Activated CD4-positive, alpha-beta T cell treated with anti-CD3 and anti-CD28 coated beads, Interleukin-2, amount 50 U/mL, for 48 hours (primary cell): ENCODE measurements at regions not wholly inside any gene's neighbourhood (a gene's known extent, or its start where the extent isn't known, plus 50 kb on each side); places are given as distances from the start of the nearest gene placed in this dataset.
"Not testable (repeated sequence)": the region's sequence is repeated elsewhere in the genome, so short reads cannot be mapped to it uniquely, and the experiment has no call there.

ENCODE experiments used
- DNase-seq, 2 experiments: peaks; one replicate each; pipeline ENCODE4 v3.0.0-alpha.2; 2020

DNA sequence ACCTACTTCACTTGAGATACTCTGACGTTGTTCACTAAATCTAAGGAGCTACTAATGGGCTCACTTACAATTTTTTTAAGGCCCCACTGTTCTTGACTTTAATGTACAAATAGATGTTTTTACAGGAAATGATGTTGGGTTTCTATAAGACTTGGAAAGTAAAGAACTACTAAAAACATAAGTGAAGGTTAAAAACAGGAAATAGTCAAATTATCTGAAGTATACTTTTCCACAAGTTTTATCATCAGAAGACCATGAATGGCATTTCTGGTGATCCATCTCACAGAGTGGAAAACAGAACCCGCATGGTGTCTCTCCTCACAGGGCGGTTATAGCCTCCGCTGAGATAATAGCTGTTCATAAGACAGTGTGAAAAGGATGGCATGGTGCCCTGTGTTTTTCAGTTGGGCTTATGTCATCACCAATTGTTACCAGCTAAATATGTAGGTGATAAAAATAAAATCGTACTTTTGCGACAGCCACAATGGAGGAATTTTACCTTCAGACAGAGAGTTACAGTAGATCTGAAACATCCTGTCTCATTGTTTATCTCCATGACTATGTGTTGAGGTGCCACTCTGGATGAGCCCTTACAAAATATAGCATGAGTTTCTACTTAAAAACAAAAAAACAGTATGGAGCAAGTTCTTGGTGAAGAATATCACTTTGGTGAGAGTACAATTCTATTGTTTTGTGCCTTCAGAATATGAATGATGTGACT is 462.4 kb downstream of the RAP2B start:
- DNase-seq: peak in 1 of 2 experiments; percentile 48

DNA sequence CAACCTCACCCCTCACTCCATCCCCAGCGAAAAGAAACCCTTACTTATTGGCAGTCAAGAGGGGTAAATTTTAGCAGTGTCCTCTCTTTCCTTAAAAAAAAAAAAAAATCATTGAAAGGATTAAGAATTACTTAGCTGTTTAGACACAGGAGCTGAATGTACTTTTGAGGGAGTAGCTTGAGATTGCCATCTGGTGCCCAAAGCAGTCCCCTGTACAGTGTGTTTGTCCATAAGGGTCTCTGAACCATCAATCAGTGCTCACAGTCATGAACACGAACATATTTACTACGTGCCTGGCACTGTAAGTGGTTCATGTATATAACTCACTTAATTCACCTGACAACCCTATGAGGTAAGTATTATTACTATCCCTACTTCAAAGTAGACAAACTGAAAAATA is 463.5 kb downstream of the RAP2B start:
- no peak for DNase-seq

DNA sequence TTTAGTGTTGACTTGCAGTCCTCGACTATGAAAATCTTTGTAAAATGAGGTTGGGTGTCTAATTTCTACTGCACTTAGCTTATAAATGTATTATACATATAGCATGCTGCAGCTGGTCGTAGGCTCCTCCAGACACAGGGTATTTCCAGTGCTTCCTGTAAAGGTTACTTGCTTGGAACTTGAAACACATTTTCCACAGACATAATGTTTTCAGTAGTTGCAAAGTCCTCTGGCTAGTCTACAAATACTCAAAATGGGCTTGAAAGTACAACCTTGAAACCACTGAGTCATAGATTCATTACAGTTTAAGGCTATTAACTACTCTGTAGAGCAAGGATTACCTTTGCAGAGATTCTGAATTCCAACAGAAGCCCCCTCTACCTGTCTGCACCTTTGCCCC is 464.1 kb downstream of the RAP2B start:
- peak in 1 of 2 experiments; percentile 21 for DNase-seq

DNA sequence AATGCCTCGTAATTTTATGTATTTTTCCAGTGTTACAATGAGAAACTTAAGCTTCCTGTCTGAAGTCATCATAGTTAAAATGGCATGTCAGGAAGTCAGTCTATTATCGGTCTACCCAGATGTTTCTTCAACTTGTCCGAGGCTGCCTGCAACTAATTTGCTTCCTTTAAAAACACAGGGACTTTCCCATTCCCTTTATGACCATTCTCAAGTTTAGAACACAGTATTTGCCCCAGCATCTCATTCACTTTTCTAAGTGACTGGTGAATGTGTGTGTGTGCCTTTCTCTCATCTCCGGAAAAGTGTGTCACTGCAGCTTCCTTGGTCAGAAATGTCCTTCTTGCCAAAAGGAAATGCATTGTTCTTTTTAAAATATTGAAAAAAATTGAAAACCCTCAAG is 466.6 kb downstream of the RAP2B start:
- no peak for DNase-seq

DNA sequence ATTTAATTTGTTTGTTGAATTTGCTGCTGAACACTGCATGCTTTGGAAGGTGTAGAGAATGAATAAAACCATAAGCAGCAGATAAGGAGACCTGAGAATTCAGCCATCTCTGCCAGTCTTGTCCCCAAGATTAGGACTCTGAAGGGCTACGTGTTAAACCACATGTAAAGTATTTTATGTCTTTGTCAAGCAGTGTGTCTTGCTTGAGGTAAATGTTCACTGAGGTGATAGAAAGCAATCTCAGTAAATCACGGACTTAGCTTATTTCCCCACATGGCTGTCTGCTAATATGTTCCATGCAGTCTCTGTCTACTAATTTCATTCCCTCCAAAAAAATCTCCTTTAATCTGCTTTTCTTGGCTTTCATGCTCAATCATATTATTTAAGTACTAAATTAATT is 467.1 kb downstream of the RAP2B start:
- DNase-seq: no peak

DNA sequence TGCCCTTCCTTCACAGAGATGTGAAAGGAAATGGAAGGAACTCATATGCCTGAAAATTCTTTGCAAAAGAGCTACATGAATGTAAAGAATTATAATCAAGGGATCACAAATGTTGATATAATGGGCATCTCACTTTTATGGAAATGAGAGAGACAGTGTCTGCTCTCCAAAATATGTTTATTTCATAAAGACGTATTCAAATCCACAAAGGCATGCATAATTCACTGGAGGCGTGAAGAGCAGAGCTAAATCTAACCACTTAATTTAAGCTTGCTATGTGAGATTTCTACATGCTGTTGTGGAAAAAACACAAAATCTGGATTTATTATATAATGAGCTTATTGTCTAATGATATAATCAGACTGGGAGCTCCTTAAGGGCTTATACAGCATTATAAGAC is 469.1 kb downstream of the RAP2B start:
- no peak for DNase-seq

DNA sequence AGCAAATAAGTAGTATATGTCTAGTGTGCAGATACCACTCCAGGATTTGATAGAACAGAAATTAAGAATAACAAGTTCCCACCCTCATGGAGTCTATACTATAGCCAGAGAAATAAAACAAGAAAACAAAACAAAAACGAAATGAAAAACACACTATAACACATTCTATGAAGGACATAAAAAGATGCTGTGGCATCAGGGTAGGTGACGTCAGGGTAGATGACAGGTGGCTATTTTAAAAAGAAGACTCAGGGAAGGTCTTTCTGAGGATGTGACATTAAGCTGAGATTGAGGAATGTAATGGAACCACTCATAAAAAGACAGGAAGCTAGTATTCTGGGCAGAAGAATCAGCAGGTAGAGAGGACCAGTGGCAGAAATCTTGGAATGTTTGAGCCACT is 469.6 kb downstream of the RAP2B start:
- DNase-seq: no peak

DNA sequence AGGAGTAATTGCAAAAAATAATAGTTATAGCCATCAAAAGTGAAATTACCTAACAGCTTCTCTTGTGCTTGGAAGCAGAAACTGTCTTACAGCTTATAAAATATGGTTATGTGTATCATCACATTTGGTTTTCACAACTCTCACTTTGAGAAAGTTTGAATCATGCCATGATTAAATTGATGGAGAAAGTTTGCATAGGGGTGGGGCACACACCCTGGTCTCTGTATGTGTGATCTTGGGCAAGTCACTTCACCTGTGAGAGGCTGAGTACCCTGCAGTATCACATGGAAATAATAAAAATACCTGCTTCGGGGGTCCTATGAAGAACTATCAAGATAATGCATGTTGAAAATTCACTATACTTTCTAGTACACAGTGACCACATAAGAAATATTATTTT is 471.4 kb downstream of the RAP2B start:
- no peak for DNase-seq

DNA sequence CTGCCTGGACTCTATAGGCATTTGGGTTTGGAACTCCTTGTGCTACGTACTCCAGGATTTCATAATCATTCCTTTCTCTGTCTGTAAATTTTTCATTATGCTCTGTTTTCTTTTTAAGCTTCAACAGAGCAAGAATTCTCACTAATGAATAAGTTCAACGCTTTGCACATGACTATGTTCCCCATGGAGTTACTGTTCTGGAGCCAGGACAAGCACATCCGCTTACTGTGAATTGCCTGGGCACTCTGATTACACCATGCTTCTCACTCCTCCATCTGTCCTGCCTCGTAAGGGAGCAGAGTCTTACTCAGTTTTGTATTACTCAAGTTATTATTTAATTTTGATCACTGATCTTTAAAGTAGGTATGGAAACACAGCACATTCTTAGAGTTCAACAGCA is 472.7 kb downstream of the RAP2B start:
- no peak for DNase-seq

DNA sequence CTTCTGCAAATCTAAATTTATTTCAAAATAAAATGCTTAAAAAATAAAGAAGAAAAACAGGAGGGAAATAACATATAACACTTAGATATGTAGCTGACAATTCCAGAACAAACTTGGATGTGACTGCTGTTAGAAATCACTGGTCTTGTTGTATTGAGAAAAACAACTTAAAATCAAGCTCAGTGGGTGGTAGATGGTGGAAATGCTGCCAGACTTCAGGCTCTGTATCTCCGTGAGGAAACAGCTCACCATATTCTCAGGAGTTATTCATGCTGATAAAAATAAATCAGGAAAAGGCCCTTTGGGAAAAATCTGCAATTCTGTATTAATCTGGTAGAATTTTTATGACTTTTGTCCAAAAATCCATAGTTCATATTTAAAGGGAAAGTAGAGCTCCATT is 477.6 kb downstream of the RAP2B start:
- DNase-seq: no peak

DNA sequence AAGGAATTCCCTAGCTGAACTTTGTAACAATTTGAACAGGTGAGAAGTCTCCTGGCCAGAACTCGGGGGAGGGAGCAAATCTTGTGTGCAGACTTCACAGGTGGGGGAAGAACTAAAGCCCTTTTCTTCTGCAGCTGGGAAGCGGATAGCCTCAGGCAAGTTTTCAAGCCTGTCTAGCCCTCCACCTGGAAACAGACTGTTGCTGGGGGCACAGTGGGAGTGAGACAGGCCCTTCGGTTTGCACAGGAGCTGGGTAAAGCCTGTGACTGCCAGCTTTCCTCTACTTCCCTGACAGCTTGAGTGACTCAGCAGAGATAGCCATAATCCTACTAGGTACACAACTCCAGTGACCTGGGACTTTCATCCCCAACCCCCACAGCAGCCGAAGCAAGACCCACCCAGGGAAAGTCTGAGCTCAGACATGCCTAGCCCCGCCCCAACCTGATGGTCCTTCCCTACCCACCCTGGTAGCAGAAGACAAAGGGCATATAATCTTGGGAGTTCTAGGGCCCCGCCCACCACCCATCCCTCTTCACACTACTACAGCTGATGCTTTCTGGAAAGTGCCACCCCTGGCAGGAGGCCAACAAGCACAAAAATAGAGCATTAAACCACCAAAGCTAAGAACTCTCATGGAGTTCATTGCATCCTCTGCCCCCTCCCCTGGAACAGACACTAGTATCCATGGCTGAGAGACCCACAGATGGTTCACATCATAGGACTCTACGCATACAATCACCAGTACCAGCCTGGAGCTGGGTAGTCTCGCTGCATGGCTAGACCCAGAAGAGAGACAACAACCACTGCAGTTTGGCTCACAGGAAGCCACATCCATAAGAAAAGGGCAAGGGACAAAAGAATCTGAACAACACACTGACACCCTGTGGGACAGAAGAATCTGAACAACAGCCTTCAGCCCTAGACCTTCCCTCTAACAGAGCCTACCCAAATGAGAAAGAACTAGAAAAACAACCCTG is 479.0 kb downstream of the RAP2B start:
- no peak for DNase-seq

DNA sequence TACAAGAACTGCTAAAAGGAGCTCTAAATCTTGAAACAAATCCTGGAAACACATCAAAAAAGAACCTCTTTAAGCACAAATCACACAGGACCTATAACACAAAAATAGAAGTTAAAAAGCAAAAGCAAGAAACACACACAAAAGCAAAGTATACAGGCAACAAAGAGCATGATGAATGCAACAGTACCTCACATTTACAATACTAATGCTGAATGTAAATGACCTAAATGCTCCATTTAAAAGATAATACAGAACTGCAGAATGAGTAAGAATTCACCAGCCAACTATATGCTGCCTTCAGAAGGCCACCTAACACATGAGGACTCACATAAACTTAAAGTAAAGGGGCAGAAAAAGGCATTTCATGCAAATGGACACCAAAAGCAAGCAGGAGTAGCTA is 478.6 kb upstream of the ARHGEF26 start:
- DNase-seq: not testable (repeated sequence)

DNA sequence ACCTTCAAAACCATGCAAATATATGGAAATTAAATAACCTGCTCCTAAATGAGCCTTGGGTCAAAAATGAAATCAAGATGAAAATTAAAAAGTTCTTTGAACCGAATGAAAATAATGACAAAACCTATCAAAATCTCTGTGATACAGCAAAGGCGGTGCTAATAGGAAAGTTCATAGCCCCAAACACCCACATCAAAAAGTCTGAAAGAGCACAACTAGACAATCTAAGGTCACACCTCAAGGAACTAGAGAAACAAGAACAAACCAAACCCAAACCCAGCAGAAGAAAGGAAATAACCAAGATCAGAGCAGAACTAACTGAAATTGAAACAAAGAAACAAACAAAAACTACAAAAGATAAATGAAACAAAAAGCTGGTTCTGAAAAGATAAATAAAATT is 477.7 kb upstream of the ARHGEF26 start:
- not testable (repeated sequence) for DNase-seq

DNA sequence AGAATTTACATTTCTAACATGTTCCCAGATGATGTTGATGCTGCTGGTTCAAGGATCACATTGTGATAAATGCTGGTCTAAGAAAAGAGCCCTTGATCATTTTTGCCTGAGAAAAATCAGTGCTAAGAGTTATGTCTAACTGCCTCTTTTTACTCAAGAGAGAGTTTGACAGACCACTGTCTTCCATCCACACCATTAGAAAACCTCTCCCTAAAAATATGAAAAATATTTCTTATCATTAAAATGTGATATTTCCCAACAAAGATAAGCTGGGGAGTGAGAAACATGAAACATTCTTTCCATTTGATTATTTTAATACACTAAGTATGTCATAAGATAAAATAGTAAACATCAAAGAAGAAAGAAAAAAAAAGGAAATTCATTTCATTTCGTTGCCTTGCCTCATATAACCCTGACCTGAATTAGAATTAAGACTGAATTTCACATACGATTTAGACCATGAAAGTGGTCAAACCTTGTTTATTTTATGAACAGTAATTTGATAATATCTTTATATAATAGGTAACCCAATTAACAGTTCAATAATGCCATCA is 471.8 kb upstream of the ARHGEF26 start:
- DNase-seq: no peak

DNA sequence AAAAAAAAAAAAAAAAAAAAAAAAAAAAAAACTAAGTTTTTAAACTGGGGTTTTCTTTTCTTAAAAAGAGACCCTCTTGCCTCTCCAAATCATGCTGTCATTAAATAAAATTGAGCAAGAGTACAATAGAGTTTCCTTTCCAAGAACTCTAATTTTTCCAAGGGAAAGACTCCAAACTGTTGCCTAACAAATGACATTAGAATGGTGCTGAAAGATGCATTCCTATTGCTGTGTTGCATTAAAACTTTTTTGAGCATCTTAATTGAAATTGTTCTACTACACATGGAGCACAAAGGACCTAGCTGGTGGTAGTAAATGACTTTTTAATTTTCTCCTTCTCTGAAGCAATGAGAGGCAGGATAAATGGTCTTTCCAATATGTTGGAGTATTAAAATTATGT is 469.1 kb upstream of the ARHGEF26 start:
- DNase-seq: no peak

DNA sequence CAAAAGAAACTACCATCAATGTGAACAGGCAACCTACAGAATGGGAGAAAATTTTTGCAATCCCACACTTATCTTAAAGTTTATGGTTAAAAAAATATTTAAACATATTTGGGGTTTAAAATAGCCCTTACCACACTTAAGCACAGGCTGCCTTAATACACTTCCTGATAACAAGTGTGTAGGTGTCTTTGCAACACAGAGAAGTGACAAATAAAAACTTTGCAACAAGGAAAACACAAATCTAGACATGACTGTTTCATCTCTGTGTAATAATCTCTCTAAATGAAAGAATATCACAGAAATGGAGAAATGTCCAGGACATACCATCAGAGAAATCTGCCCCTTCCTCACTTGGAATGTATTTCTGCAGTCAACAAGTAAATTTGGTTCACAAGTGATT is 464.1 kb upstream of the ARHGEF26 start:
- DNase-seq: no peak

DNA sequence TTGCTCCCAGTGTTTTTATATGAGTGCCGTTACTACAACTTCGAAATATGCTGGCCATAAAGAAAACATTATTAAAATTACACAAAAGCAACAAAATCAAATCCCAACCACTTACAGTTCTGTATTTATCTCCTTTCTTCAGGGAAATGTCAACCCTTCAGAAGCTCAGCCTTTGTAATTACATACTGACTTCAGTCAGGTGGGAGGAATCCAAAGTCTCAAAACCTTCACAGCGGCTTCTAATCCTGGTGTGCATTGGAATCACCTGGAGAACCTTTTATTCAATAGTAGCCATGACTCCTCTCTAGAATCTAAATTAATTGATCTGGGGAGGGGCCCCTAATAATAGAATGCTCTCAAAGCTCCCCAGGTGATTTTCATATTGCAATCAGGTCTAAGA is 463.7 kb upstream of the ARHGEF26 start:
- DNase-seq: no peak

DNA sequence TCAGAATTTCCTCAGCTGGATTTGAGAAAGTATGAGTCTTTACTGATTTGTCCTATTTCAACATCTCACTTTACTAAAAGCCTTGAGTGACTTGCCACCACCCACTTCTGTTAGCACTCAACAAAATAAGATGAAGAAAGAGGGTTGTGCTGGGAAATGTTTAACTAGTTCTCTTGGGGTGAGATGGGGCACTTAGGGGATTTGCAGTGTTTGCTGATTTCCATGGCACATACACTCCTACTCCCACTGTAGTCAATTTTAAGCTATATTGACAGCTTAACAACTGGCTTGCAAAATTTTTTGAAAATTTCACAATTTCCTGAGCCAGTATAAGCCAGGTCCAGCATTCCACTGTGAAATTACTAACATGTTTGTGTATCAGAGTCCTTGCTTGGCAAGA is 463.1 kb upstream of the ARHGEF26 start:
- DNase-seq: no peak

DNA sequence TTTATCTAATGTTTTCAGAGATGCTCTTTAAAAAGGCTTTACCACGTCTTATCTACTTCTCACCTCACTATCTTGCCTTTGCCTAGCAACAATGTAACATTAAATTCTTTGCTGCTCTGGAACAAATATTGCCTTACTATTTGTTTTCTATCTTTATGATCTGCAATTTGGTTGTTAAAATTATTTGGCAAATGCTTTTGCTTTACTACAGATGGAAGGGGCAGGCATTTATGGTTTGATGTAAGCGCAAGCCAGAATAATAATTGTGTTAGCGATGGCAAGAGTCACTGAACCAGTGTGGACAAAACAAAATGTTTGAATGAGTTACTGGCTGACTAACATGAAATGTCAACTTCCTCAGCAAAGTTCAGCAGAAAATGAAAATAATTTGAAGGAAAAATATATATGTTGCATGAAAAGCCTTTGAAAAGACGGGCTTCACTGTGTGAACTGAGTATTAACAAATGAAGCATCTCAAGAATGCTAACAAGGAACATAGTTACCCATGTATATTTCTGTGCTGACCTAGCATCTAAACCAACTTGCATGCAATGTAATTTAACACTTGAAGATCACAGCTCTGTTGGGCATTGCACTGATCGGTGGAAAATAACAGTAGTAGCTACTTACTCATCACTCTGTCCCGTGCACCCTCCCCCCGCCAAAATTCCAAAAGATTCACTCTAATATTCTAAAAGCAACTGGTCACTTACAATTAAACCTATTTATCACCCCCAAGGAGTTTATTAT is 454.0 kb upstream of the ARHGEF26 start:
- no peak for DNase-seq

DNA sequence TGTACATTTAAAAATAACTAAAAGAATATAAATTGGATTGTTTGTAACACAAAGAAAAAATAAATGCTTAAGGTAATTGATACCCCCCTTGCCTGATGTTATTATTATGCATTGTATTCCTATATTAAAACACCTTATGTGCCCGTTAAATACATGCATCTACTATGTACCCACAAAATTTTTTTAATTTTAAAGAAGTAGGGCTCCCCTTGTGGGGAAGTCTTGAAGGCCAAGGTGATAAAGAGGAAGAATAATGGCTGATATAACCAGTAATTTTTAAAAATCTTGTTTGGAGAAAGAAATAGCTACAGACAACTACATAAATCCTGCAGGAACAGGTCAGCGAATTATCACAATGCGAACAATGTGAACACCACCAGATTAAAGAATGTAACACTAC is 451.7 kb upstream of the ARHGEF26 start:
- DNase-seq: no peak

DNA sequence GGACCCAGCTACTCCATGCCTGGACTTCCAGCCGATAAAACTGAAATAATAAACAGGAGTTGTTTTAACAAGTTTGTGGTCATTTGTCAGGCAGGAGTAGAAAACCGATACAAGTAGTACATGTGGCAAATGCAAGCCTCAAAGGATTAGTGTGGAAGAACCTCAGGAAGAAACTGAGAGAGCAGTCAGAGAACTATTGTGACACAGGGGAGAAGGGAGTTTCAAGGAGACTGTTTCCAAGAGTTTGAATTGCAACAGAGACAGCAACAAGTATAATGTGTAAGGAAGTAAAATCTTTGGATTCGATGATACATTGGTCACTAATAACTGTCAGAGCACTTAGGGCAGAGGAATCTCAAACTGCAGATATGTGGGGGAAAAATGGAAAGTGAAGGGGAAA is 450.6 kb upstream of the ARHGEF26 start:
- DNase-seq: no peak

DNA sequence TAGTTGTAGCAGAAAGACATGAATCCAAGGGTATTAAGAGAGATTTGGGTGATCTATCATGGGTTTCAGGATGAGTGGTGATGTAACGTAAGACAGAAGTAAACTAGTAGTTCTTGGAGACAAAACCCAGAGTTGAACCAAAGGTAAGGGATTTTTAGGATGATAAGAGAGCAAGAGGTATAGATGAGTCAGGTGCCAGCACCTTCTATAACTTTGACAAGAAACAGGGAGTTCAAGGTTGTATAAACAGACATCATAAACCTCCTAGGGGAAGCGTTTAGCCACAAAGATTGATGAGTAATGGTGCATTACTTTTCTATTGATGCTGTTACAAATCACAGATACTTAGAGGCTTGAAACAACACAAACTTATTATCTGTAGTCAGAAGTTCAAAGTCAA is 447.3 kb upstream of the ARHGEF26 start:
- no peak for DNase-seq

DNA sequence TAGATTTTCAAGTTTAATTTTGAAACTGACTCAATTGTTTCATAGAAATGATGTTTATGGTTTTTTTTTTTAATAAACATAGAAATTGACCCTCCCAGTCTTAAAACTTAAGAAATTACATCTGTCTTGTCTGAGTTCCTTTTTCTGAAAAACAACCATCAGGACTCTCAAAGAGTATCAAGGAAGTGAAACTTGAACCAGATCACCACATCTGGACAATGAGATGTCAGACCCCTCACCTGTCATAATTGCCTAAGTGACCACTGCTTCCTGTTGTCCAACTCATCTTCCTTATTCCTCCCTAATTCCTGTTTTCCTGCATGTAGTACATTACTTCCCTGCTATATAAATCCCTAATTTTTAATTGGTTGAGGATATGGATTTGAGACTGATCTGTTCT is 441.5 kb upstream of the ARHGEF26 start:
- DNase-seq: no peak
